Endothelial cell of umbilical vein (primary cell): ENCODE measurements at regions not wholly inside any gene's neighbourhood (a gene's known extent, or its start where the extent isn't known, plus 50 kb on each side); places are given as distances from the start of the nearest gene placed in this dataset.

Experiments
- BruUV-seq: library from RNA; stranded (reverse); fragments of 400-500 nt; replicated peaks from 2 replicates; lab custom pipeline; 2021; lab: Mats Ljungman, UMichigan
- CTCF ChIA-PET: fragments of 300-600, 350-600 bp; sonication (Branson Sonifier 250); formaldehyde crosslinking; loops from one replicate; lab custom pipeline; 2021; ENCODE audit warnings: antibody characterized with exemption, inconsistent platforms; lab: Charles Lee
- POLR2A ChIA-PET: fragments of 300-600, 350-600 bp; sonication (Branson Sonifier 250); formaldehyde crosslinking; loops from one replicate; lab custom pipeline; 2021; ENCODE audit warnings: antibody characterized with exemption, inconsistent platforms; lab: Charles Lee
- DNase-seq: peaks from one replicate; pipeline ENCODE4 v3.0.0-alpha.2; 2011; ENCODE audit warnings: low read depth, low spot score
- FAIRE-seq: peaks from 2 replicates; lab custom pipeline; 2011; peaks lifted over from hg19 to GRCh38; lab: Jason Lieb, UNC
- H2AFZ ChIP-seq: 2 replicates; pipeline ENCODE4 v1.6.0; 2012; ENCODE audit warnings: low read depth, low read length, control low read depth, inconsistent platforms
- H3K27ac ChIP-seq: 2 replicates; pipeline ENCODE4 v1.5.1; 2011; ENCODE audit warnings: low read depth, mild to moderate bottlenecking, control low read depth, low read length, moderate library complexity; ENCODE audit not compliant: insufficient read depth
- H3K27me3 ChIP-seq, 2 experiments: 2 replicates each; pipeline versions ENCODE4 v1.6.0 to v1.6.1; 2011; ENCODE audit warnings: low read length in 2 of 2, mixed read lengths in 1 of 2; ENCODE audit not compliant: control insufficient read depth in 2 of 2, insufficient read depth in 2 of 2
- H3K36me3 ChIP-seq, 2 experiments: 2 replicates in 1 of 2; 3 replicates in 1 of 2; pipeline ENCODE4 v1.5.1; 2011; ENCODE audit warnings: low read length in 2 of 2, mild to moderate bottlenecking in 1 of 2, moderate library complexity in 1 of 2; ENCODE audit not compliant: control insufficient read depth in 2 of 2, insufficient read depth in 2 of 2; ENCODE audit errors: extremely low read depth in 1 of 2
- H3K4me1 ChIP-seq: 3 replicates; pipeline ENCODE4 v1.5.1; 2011; ENCODE audit warnings: mild to moderate bottlenecking, low read length; ENCODE audit not compliant: control insufficient read depth, insufficient read depth; ENCODE audit errors: extremely low read depth
- H3K4me2 ChIP-seq: 2 replicates; pipeline ENCODE4 v1.6.1; 2011; ENCODE audit warnings: low read length, control low read depth, mixed read lengths; ENCODE audit not compliant: insufficient read depth
- H3K4me3 ChIP-seq, 3 experiments: fragments of 200-600 bp in 1 of 3; sonication (generic), shearing (Covaris generic) in 1 of 3; replicated peaks in 1 of 3; 2 replicates each; pipeline ENCODE4 v1.5.1; 2011 to 2016; ENCODE audit warnings: control low read depth in 3 of 3, low read length in 3 of 3, mild to moderate bottlenecking in 2 of 3, inconsistent platforms in 1 of 3, low read depth in 1 of 3, moderate library complexity in 1 of 3; ENCODE audit not compliant: insufficient read depth in 1 of 3
- H3K79me2 ChIP-seq: 2 replicates; pipeline ENCODE4 v1.6.0; 2012; ENCODE audit warnings: low read length, inconsistent platforms; ENCODE audit not compliant: control insufficient read depth, insufficient read depth
- H3K9ac ChIP-seq: replicated peaks from 2 replicates; pipeline ENCODE3; 2011; ENCODE audit warnings: low read length, control low read depth; ENCODE audit not compliant: insufficient read depth; ENCODE audit errors: extremely low read depth
- H3K9me1 ChIP-seq: replicated peaks from 3 replicates; pipeline ENCODE4 v1.6.0; 2011; ENCODE audit warnings: mild to moderate bottlenecking, low read length; ENCODE audit not compliant: control insufficient read depth, insufficient read depth; ENCODE audit errors: extremely low read depth
- H3K9me3 ChIP-seq: replicated peaks from 2 replicates; pipeline ENCODE4 v1.5.1; 2012; ENCODE audit warnings: low read length, inconsistent platforms; ENCODE audit not compliant: control insufficient read depth, insufficient read depth
- H4K20me1 ChIP-seq: replicated peaks from 2 replicates; pipeline ENCODE3; 2011; ENCODE audit warnings: mild to moderate bottlenecking, low read length; ENCODE audit not compliant: control insufficient read depth, insufficient read depth; ENCODE audit errors: extremely low read depth
- EZH2 ChIP-seq: IDR thresholded peaks from 2 replicates; pipeline ENCODE4 v1.6.1; 2012; ENCODE audit warnings: borderline replicate concordance, low read depth, mild to moderate bottlenecking, moderate library complexity, low read length, inconsistent platforms; ENCODE audit not compliant: severe bottlenecking
- FOS ChIP-seq: IDR thresholded peaks from 2 replicates; pipeline ENCODE4 v1.6.1; 2011; ENCODE audit warnings: mild to moderate bottlenecking, low read length, moderate library complexity, borderline replicate concordance; ENCODE audit not compliant: insufficient read depth
- GATA2 ChIP-seq: IDR thresholded peaks from 2 replicates; pipeline ENCODE4 v1.7.0; 2011; ENCODE audit warnings: low read depth, mild to moderate bottlenecking, moderate library complexity, mixed read lengths, low read length; ENCODE audit not compliant: insufficient read length, insufficient read depth
- JUN ChIP-seq: IDR thresholded peaks from 2 replicates; pipeline ENCODE4 v1.6.1; 2011; ENCODE audit warnings: borderline replicate concordance, low read depth; ENCODE audit not compliant: insufficient read length, insufficient read depth
- MAX ChIP-seq: IDR thresholded peaks from 2 replicates; pipeline ENCODE4 v1.6.1; 2011; ENCODE audit not compliant: insufficient read depth, insufficient read length
- MYC ChIP-seq: IDR thresholded peaks from one replicate; pipeline ENCODE4 v1.6.1; 2011; ENCODE audit warnings: mild to moderate bottlenecking, low read depth, low read length
- POLR2A ChIP-seq: IDR thresholded peaks from 2 replicates; pipeline ENCODE4 v1.6.1; 2012; ENCODE audit warnings: low read depth, mild to moderate bottlenecking, control low read depth, low read length
- POLR2AphosphoS5 ChIP-seq: IDR thresholded peaks from 2 replicates; pipeline ENCODE4 v1.6.1; 2012; ENCODE audit warnings: low read depth, mild to moderate bottlenecking, control low read depth, low read length, moderate library complexity; ENCODE audit not compliant: insufficient read depth
- dilution Hi-C: fragments of 300-500 bp; cut with MboI; formaldehyde crosslinking; loops from one replicate; pipeline ENCODE4 v1.15.0; 2019; ENCODE audit warnings: low sequenced_read_pairs; ENCODE audit not compliant: extremely low pct_ligation_motif_present
- intact Hi-C: fragments of 100-400 bp; cut with micrococcal nuclease; formaldehyde crosslinking; loops from one replicate; pipeline ENCODE4 v1.10.0; 2022
- TF ChIP-seq, protein P1 (sequence below), 2 donors: IDR thresholded peaks; 1 replicate in 1 of 2; 2 replicates in 1 of 2; pipeline ENCODE4 v1.5.1; 2011; ENCODE audit warnings: low read length in 2 of 2, mild to moderate bottlenecking in 2 of 2, moderate library complexity in 2 of 2, control low read depth in 1 of 2, inconsistent platforms in 1 of 2, low read depth in 1 of 2; ENCODE audit not compliant: insufficient read depth in 1 of 2; ENCODE audit errors: extremely low read depth in 1 of 2

DNA sequence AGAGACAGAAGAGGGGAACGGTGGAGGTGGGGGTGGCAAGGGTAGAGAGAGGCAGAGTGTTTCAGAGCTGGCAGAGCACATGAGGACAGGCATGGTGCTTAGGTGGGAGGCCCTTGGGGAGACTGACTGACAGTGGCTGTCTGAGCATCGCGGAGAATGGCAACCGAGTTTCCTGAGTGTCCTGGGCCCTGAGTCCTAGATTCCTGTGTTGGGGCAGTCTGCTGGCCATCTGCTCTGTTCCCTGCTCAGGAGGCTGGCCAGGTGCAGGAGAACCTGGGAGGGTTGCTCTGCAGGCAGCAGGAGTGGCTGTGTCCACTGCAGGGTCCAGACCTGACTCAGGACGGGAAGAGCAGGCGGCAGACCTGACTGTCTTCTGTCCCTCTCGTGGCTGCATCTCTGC lies 248.9 kb downstream of the LRFN2 start:
- dilution Hi-C loops, result no loop called here
- POLR2A ChIA-PET, result no interaction called here
- BruUV-seq, result no TSS peak

DNA sequence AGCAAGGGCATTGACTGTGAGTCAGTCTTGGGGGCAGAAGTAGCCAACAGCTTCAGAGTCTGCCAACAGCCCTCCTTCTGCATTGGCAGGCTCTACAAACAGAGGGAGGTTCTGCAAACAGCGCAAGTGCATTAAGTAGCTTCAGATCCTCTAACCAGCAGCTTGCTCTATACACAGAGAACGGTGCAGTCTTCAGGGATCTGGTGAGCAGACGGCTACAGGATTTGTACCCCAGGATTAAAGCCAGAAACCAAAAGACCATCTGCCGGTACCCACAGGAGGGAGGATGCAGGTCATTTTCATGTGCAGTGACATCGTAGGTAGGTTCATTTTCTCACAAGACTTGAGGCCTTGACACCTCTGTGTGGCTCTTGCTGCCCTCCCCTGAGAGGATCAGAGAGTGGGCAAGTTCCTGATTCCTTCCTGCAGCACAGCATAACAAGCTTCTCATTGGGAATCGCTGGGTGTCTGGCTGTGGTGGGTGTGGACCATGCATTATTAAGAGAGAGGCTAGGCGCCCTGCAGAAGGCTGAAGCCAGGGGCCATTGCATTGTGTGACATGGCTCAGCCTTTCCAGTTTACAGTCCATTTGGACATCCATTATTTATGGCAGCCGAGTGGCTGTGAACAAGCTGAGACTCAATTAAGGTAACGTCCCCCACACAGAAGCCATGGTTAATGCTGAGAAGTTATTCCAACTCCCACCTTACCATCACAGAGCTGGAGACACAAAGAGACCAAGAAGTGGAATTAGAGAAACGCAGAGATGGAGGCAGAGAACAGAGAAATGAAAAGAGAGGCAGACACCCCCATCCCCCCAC lies 250.0 kb downstream of the LRFN2 start:
- H4K20me1 ChIP-seq, result no peaks in the 10 kb centered on the region
- no peaks in the 10 kb centered on the region for H3K27me3 ChIP-seq
- H3K9ac ChIP-seq, result no peak overlapping the region
- H3K4me2 ChIP-seq, result no peak overlapping the region
- no peaks in the 10 kb centered on the region for H3K9me1 ChIP-seq
- ChIA-PET CTCF (no interaction called here), POLR2A (no interaction called here)
- BruUV-seq, result no TSS peak
- no peak for TF ChIP-seq EZH2
- no peak for TF ChIP-seq MAX
- no peak for TF ChIP-seq FOS
- TF ChIP-seq MYC, result no peak
- TF ChIP-seq POLR2A, result no peak
- TF ChIP-seq POLR2AphosphoS5, result no peak
- TF ChIP-seq GATA2, result no peak
- no peak for TF ChIP-seq JUN
- TF ChIP-seq, protein P1, sequence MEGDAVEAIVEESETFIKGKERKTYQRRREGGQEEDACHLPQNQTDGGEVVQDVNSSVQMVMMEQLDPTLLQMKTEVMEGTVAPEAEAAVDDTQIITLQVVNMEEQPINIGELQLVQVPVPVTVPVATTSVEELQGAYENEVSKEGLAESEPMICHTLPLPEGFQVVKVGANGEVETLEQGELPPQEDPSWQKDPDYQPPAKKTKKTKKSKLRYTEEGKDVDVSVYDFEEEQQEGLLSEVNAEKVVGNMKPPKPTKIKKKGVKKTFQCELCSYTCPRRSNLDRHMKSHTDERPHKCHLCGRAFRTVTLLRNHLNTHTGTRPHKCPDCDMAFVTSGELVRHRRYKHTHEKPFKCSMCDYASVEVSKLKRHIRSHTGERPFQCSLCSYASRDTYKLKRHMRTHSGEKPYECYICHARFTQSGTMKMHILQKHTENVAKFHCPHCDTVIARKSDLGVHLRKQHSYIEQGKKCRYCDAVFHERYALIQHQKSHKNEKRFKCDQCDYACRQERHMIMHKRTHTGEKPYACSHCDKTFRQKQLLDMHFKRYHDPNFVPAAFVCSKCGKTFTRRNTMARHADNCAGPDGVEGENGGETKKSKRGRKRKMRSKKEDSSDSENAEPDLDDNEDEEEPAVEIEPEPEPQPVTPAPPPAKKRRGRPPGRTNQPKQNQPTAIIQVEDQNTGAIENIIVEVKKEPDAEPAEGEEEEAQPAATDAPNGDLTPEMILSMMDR (IDR thresholded peaks at IDR 0.05; ENCODE audit: extremely low read depth in 1 of 2, insufficient read depth in 1 of 2, low read depth in 1 of 2, low read length in 2 of 2), result no peak
- no peaks in the 10 kb centered on the region for H3K9me3 ChIP-seq
- no peak for FAIRE-seq
- dilution Hi-C loops (no loop called here), intact Hi-C loops (no loop called here)
- H3K79me2 ChIP-seq, result no peaks in the 10 kb centered on the region
- no peak overlapping the region for H2AFZ ChIP-seq
- no peaks in the 10 kb centered on the region for H3K36me3 ChIP-seq
- H3K4me1 ChIP-seq, result no peaks in the 10 kb centered on the region
- no peak for DNase-seq
- H3K27ac ChIP-seq, result no peak overlapping the region
- H3K4me3 ChIP-seq, result no peak overlapping the region

More for the DNA sequence above, 248.9 kb downstream of the LRFN2 start:
- Histone ChIP-seq H3K36me3 (no peaks in the 10 kb centered on the region), H3K9me3 (no peaks in the 10 kb centered on the region), H3K4me3 (no peak overlapping the region), H3K79me2 (no peaks in the 10 kb centered on the region), H3K4me2 (no peak overlapping the region), H3K9ac (no peak overlapping the region), H3K4me1 (no peaks in the 10 kb centered on the region), H3K27me3 (no peaks in the 10 kb centered on the region), H3K9me1 (no peaks in the 10 kb centered on the region), H4K20me1 (no peaks in the 10 kb centered on the region), H2AFZ (no peak overlapping the region), H3K27ac (no peak overlapping the region)
- intact Hi-C loops, result no loop called here
- no peak for FAIRE-seq
- TF ChIP-seq FOS (no peak), GATA2 (no peak), MAX (no peak)
- CTCF ChIA-PET, result no interaction called here
- DNase-seq, result no peak
